HG03196 (cell line): ENCODE measurements at regions not wholly inside any gene's neighbourhood (a gene's known extent, or its start where the extent isn't known, plus 50 kb on each side); places are given as distances from the start of the nearest gene placed in this dataset.
"Not testable (repeated sequence)": the region's sequence is repeated elsewhere in the genome, so short reads cannot be mapped to it uniquely, and the experiment has no call there.

Source experiments
- ATAC-seq: cut with Tn5 transposase; IDR thresholded peaks from one replicate; pipeline ENCODE4 v1.9.1; 2021; ENCODE audit not compliant: unreplicated experiment

DNA sequence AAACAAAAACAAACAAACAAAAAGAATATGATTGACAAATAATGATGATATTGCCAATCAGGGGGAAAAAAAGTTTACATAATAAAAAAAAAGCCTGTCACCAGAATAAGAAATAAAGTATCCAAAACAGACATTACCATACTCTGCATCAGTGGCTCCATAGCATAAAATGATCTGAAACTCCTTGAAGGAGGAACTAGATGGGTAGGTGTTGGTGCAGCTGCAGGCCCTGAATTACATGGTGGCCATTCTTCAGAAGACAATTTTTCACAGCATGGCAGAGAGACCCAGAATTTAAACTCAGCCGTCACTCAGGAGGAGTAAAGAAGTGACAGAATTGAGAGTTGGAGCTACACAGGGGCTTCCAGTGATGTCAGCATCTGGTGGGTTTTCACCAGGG, 60.2 kb downstream of the GLUL start:
- ATAC-seq = no peak

DNA sequence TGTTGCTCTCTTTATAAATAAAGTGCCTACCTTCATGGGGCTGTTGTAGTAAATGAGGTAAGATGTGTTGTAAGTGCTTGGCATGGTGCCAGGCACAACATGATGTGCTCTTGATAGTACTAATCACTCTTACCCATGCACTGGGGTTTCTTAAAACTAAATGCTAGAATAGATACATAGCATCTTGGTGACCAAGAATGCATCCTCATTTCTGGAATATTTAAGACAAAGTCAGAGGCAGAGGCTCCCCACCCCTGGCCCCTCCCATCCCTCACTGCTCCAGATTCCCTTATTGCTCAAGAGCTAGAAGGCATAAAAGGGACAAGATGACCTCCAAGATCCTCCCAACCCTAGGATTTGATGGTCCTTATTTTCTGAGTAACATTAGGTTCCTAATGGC, 61.3 kb downstream of the GLUL start:
- no peak for ATAC-seq

DNA sequence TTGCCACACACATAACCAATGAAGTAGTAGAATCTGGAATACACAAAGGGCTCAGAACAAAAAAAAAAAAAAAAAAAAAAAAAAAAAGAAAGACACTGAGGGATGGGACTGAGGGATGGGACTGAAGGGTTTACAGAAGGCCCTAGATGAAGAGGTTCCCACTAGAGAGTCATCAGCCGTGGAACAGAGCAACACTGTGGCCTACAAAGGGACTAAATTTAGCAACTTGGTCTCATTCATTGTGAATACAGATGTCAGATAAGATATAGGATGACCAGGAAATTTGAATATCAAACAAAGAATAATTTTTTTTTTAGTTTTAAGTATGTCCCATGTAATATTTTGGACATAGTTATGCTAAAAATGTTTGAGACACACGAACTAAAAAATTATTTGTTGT, 62.1 kb downstream of the GLUL start:
- ATAC-seq = no peak

DNA sequence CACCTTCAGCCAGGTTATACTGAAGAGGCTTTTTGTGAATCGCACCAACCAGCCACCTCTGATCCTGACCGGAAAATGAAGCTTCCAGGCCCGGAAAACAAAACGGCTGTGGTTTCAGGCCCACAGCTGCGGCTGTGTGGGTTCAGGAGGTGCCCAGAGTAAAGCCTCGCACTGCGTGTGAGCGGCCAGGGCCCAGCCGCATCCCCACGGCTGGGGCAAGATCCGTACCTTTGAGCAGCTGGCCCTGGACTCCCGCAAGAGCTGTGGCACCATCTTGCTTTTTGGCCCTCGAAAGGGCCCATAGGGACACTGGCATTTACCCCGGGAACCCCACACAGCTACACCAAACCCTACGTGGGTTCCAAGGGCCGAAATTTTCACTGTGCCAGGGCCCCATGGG, 63.0 kb downstream of the GLUL start:
- ATAC-seq = no peak

DNA sequence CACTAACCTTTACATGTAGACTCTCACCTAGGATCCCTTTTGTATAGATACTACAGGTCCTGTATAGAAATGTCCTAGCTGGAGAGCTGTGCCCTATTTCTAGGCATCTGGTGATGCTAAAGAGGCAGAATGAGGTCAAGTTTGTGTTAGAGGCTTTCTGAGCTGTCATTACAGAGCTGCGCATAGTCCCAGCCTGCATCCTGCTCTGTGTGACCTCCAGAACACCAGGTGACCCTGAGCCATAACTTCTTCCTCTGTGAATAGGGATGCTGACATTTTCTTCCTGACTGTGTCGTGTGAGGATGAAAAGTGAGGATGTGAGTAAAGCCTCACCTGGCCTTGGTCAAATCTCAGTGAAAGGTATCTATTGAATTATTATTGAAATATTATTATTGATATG, 66.3 kb downstream of the GLUL start:
- ATAC-seq = no peak

DNA sequence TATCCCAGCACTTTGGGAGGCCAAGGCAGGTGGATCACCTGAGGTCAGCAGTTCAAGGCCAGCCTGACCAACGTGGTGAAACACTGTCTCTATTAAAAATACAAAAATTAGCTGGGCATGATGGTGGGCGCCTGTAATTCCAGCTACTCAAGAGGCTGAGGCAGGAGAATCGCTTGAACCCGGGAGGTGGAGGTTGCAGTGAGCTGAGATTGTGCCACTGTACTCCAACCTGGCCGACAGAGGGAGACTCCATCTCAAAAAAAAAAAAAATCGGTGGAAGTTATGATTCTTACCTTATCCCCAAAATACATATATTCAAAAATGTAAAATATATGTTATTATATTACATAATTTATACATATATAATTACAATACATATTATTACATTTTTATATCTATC, 70.1 kb downstream of the GLUL start:
- ATAC-seq = not testable (repeated sequence)

DNA sequence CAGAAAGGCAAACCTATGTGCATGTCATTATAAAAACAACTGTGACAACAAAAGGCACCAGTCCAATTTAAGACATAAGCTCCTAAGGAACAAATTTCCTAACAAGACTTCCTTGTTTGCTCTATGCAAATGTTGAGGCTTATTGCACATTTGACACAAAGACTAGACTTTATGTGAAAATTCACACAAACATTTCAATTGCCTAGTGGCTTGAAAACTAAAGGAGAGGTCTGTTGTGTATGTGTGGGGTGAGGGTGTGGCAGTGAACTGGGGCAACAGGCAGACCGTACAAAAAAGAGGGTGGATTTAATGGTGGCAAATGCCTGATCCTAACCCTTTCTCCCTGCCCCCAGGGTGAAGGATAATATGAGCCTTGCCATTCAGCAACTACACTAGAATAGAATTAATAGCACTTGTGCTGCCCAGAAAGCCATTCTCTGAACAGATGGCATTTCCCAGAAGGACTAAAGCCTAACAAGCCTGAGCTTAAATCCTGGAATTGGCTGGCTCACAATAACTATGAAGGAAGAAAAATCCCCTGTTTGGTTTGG, 73.9 kb downstream of the GLUL start:
- no peak for ATAC-seq

DNA sequence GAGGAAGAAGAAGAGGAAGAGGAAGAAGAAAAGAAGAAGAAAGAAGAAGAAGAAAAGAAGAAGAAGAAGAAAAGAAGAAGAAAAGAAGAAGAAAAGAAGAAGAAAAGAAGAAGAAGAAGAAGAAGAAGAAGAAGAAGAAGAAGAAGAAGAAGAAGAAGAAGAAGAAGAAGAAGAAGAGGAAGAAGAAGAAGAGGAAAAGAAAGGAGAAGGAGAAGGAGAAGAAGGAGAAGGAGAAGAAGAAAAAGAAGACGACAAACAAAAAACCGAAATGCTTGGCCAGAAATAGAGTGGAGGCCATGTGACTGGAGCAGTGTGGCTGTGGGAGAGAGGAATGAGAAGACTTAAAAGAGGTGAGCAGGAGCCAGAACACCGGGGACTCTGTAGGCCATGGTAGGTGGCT, 75.1 kb downstream of the GLUL start:
- not testable (repeated sequence) for ATAC-seq

DNA sequence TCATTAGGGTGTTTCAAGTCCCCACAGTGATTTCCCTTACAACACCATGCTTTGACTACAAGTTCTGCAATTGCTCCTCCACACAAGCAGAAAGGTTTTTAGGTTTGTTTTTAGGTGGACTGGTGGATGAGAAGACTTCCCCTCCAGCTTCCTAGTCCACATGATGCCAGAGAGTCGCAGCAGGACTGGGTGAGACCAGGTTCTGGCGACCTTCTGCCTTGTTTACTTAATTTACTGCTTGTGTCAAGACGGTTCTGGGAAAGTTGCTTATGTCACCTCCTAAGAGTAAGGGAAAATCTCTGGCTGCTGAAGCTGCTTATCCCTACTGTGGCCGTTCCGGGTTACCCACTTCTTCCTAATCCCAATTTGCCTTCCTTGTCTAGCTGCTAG, 76.4 kb downstream of the GLUL start:
- no peak for ATAC-seq

DNA sequence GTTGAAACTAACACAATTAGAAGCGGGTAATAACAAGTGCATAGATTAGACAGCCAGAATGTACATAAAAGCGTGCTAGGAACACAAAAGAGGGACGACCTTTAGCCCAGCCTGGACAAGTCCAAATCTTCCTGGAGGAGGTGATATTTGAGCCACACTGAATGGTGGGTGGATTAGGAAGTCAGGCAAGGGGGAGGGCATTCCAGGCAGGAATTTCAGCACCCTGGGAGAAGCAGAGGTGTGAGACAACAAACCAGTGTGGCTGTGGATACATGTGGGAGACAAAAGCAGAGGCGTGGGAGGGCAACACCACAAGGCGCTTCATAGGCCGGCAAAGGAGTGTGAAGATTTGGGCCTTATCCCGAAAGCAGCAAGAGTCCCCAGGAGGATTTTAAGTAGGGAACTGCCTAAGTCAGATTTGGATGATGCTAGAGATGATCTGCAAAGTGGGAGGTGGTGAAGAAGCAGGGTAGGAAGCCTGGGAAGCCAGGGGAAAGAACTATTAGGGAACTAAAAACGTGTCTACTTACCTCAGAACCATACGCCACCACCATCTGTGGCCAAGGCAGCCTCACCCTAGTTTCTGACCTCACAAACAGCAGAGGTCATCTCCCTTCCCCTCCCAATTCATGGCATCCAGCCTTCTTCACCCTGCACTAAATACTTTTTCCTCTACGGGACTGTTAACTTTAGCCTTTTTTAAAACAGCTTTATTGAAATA, 81.8 kb downstream of the GLUL start:
- no peak for ATAC-seq

DNA sequence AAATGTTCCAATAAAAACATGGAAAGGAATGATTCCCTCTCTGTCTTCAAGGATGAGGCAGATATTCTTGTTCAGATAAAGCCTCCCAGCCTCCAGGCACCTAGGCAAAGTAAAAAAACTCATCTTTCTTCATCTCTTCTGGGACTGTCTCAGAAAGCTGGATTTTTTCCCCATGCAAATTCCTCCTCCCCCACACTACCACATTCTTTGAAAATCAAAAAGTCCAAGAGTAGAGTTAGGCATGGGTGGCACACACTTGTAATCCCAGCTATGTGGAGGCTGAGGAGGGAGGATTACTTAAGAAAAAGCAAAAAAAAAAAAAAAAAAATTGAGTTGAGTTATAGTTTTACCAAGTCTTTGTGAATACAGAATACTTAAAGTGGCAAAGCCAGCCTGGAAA, 82.8 kb downstream of the GLUL start:
- no peak for ATAC-seq

DNA sequence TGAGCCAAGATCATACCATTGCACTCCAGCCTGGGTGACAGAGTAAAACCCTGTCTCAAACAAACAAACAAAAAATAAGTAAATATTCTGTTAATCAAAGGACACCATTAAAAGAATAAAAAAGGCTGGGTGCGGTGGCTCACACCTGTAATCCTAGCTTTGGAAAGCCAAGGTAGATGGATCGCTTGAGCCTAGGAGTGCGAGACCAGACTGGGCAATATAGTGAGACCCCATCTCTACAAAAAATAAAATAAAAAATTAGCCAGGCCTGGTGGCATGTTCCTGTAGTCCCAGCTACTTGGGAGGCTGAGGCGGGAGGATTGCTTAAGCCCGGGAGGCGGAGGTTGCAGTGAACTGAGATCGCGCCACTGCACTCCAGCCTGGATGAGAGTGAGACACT, 84.1 kb downstream of the GLUL start:
- not testable (repeated sequence) for ATAC-seq

DNA sequence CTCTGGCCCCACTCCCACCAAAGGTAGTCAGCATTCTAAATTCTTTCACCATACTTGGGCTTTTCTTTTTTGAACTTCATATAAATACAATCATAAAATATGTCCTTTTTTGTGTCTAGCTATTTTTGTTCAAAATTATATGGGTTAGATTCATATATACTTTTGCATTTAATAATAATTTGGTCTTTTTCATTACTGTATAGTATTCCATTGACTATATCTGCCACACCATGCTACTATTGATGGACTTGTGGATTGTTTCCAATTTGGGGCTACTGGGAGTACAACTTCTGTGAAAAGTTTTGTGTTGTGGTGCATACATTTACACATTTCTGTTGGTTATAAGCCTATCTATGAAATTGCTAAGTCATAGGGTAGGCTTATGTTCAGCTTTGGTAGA, 85.7 kb downstream of the GLUL start:
- ATAC-seq = no peak

DNA sequence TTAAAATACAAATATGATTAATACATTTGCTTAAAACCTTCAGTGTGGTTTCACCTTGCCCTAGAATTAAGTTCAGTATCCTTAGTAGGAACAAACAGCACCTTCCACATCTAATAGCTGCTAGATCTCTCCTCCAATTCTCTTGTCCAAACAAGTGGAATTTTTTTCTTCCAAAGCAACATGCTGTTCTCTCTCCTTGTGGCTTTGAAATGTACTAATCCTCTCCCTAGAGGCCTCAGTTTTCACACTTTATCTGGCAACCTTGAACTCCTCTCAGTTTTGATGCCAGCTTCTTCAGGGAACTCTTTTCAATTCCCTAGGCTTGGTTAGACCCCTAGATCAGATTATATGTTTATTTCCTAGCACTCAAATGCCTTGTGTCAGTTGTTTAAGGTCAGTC, 87.0 kb downstream of the GLUL start:
- no peak for ATAC-seq

DNA sequence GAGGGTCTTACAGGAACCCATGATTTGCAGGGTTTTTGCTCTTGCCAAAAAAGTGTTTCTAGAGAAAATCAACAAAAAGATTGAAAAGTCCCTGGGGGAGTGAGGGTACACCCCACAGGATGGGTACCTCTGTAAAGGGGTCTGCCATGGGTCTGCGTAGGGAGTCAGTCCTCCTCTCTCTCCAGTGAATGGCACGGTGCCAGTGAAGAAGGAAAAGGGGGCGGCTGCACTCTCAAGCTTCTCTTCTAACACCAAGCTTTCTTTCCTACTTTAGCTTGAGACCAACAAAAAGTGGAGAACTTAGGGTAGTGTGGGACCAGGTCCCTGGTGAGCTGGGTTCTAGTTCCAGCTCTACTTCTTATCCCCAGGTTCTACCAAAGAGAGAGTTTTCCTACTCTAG, 87.4 kb downstream of the GLUL start:
- ATAC-seq = no peak

DNA sequence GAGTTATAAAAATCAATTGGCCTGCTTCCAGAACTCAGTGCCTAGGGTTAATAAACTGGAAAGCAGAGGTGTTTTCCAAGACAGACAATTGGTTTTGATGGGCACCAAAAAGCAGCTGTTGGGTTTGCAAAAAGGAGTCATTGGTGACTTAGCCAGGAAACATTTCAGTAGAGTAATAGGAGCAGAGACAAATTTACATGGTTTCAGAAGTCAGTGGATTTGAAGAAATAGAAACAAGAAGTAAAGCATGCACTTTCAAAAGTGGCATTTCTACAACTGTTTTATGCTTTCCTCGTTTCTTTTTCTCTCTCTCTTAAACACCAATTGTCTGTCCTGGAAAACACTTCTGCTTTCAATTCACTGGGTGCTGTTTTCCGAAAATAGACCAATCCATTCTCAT, 87.8 kb downstream of the GLUL start:
- peak; percentile 76 for ATAC-seq

DNA sequence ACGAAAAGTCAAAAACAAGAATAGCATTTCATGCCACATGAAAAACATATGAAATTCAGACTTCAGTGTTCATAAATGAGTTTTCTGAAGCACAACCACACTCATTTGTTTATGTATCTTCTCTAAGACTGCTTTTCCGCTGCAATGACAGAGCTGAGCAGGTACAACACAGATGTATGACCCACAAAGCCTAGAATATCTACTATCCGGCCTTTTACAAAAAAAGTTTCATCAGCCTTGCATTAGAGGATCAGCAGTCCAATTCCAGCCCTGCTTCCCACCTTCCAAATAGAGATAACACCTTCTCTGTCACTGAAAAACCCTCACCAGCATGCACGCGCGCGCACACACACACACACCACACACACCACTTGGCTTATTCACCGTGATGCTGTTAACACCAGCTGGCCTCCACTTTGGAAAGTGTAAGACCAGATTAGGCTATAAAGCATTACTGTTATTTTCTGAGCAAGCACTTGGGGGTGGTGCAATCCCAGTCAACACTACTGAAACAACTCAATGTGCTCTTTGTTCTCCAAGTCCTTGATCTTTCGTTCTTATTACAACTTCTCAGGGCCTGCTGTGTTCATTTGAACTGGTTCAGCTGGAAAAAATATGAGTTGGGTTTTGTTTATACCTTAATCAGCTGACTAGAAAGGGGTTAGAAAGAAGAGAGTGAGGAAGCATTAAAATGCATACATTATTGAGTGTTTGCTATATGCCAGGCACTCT, 90.0 kb downstream of the GLUL start:
- no peak for ATAC-seq

DNA sequence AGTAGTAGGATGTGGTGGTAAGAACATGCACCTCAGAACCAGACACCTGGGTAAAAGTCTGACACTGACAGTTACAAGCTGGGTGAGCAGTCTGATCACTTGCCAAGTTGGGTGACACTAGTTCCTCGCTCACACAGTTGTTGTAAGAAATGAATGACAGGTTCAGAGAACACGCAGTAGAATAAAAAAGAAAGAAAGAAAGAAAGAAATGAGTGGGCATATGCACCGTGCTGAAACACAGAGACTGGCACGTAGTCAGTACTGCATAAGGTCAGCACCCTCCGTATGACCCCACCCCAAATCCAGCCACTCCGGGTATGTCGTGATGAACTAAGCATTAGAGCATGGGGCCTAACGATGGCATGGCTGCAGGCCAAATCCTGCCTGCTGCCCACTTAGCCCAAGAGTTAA, 90.6 kb downstream of the GLUL start:
- no peak for ATAC-seq

DNA sequence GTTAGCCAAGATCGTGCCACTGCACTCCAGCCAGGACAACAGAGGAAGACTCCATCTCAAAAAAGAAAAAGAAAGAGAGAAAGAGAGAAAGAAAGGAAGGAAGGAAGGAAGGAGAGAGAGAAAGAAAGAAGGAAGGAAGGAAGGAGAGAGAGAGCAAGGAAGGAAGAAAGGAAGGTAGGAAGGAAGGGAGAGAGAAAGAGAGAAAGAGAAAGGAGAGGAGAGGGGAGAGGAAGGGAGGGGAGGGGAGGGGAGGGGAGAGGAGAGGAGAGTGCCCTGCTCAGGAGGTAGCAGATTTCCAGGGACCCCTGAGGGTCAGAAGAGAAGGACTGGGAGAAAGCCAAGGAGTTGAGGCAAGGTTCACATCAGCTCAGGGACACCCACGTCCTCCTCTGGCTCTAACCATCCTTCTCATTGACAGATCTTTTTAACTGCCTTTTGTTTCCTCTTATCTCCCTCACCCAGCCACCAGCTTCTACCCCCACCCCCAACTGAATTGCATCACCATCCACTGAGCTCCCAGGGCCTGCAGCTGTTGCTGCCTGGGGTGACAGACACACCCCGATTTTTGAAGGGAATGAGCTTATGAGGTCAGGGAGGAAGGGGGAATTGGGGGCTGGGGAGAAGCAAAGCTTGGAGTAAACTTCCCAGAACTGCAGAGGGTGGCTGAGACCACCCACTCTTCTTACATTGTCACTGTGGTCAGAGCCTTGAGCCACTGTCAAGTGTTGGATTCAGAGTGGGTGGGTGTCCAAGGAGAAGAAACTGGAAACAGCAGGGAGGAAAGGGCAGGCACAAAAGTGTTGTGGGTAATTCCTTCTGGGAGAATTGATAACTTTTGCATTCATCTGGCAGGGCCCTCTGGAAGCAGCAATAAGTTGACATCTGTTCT, 91.6 kb downstream of the GLUL start:
- ATAC-seq = no peak

DNA sequence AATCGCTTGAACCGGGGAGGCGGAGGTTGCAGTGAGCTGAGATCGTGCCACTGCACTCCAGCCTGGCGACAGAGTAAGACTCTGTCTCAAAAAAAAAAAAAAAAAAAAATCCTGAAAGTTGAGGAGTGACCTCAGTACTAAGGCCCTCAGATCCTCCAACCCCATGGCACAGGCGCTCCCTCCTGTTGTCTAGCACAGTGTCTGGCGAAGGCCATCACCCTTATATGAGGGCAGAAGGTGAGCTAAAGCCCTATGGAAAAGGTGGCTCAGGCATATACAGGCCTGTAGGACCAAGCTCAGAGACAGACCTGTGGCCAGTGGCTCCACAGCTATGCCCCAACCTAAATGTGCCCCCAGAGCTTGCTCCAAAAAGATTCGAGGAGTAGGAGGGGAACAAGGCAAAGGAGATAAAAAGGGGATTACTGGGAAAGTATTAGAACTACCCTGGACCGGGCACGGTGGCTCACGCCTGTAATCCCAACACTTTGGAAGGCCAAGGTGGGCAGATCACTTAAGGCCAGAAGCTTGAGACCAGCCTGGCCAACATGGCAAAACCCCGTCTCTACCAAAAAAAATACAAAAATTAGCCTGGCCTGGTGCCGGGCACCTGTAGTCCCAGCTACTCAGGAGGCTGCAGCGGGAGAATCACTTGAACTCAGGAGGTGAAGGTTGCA, 92.4 kb downstream of the GLUL start:
- ATAC-seq = not testable (repeated sequence)

DNA sequence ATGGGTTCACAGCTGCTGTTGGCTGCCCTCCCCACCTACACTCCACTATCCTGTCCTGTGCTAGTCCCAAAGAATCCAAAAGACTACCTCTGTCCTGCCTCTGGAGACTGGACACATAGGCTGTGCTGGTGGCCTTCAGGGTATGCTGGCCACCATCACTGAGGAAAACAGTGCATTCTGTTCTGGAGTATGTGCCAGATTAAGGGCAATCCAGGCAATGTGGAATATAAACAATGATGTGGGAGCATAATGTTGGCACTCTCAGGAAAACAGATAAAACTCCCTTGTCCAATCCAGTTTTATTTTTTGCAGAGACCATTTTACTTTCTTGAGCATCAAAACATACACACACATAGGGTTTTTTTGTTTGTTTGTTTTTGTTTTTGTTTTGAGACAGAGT, 94.3 kb downstream of the GLUL start:
- no peak for ATAC-seq
